Body of pancreas (tissue), 4 donors: ENCODE measurements at regions not wholly inside any gene's neighbourhood (a gene's known extent, or its start where the extent isn't known, plus 50 kb on each side); places are given as distances from the start of the nearest gene placed in this dataset.

Experiments used
- ATAC-seq: fragments of 150-250 bp; one replicate; pipeline ENCODE4 v1.9.1; 2016
- DNase-seq, 4 donors: peaks; one replicate each; pipeline ENCODE4 v3.0.0-alpha.2; 2019
- H3K27ac ChIP-seq, 4 donors: fragments of 200-600 bp; sonication (generic); 1 replicate in 3 of 4; 2 replicates in 1 of 4; pipeline versions ENCODE4 v1.5.1 to v1.6.1; 2016 to 2019; ENCODE audit warnings: mild to moderate bottlenecking in 1 of 4, mixed read lengths in 1 of 4, moderate library complexity in 1 of 4
- H3K27me3 ChIP-seq, 2 donors: fragments of 200-600 bp; sonication (generic); one replicate each; pipeline ENCODE4 v1.6.0; 2016; ENCODE audit warnings: mild to moderate bottlenecking in 1 of 2
- H3K36me3 ChIP-seq, 2 donors: fragments of 200-600 bp; sonication (generic); replicated peaks in 1 of 2; 2 replicates each; pipeline ENCODE4 v1.5.1; 2016; ENCODE audit warnings: low read depth in 2 of 2; ENCODE audit not compliant: insufficient read depth in 1 of 2
- H3K4me1 ChIP-seq: fragments of 200-600 bp; sonication (generic); one replicate; pipeline ENCODE4 v1.6.0; 2016
- H3K4me3 ChIP-seq, 2 donors: fragments of 200-600 bp; sonication (generic); 1 replicate in 1 of 2; 2 replicates in 1 of 2; pipeline ENCODE4 v1.5.1; 2016 to 2019
- H3K9me3 ChIP-seq, 3 donors: fragments of 200-600 bp; sonication (generic); 1 replicate in 2 of 3; 2 replicates in 1 of 3; pipeline ENCODE4 v1.5.1; 2016
- POLR2A ChIP-seq, 3 donors: fragments of 450-650 bp; IDR thresholded peaks; one replicate each; pipeline ENCODE4 v1.6.1; 2016; ENCODE audit warnings: antibody characterized with exemption in 3 of 3, mild to moderate bottlenecking in 2 of 3
- WGBS, 2 donors: methylation state at CpG; one replicate each; pipeline ENCODE4 v1.1.5; 2017; 5-methylcytosine and 5-hydroxymethylcytosine counted together
- intact Hi-C: fragments of 100-400 bp; cut with DNase I; formaldehyde crosslinking; loops from one replicate; pipeline ENCODE4 v1.15.1; 2023
- TF ChIP-seq, protein P1 (sequence below), 7 experiments: fragments of 450-650 bp in 4 of 7; fragments of 200-600 bp in 3 of 7; sonication (generic) in 3 of 7; IDR thresholded peaks; one replicate each; pipeline ENCODE4 v1.5.1; 2016 to 2019; ENCODE audit warnings: antibody characterized with exemption in 7 of 7

DNA sequence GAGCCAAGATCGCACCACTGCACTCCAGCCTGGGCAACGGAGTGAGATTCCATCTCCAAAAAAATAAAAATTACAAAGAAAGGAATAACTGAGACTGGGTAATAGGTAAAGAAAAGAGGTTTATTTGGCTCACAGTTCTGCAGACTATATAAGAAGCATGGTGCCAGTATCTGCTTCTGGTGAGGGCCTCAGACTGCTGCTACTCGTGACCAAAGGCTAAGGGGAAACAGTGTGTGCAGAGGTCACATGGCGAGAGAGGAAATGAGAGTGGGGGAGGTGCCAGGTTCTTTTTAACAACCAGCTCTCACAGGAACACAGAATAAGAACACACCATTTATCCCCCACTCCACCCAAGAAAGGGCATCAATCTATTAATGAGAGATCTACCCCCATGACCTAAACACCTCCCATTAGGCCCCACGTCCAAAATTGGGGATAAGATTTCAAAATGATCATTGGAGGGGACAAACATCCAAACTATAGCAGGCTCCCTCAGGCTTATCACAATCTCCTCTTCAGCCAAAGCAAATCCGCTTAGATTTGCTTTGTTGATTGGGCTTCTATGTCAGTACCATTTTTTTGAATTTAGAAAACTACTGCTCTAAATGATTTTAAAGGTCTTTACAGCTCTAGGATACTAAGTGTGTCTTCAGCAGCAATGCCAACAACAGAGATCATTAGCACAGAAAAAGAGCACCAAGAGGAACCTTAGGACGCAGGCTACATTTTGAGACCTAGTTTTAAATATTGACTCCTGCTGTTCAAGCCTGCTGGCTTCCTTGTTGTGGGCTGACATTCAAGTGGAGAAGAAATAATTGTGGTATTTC lies 84.2 kb upstream of the TBL1XR1 start:
- H3K4me3 ChIP-seq, result no peak overlapping the region
- 81 to 85% methylated on average over 7 of the region's 7 CpGs for WGBS, 2 donors
- ATAC-seq, result no peak

DNA sequence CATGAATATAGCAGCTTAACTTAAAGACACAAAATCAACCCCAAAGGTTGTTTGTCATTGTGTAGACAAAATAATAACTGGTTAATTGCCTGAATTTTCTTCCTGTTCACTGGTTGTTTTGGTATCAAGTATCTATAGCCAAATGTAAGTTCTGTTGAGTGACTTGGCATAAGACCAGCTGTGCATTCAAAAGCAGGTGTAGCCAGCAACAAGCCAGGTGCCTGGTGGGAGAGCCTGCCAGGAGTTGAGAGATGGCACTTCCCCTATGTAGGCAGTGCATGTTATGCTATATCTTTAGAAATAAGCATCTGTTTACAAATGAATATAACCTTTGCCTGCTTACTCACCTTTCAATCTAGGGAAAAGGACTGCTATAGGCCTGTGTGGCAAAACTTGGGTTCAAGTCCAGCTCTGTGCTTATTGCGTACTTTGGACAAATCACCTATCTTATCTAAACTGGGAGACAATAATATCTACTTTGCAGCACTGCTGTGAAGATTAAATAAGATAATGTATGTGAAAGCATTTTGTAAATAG lies 84.9 kb upstream of the TBL1XR1 start:
- H3K27ac ChIP-seq, result no peak overlapping the region
- no peak for DNase-seq
- no peak for ATAC-seq

More for the DNA sequence above, 84.2 kb upstream of the TBL1XR1 start:
- Histone ChIP-seq H3K27me3 (no peaks in the 10 kb centered on the region), H3K9me3 (no peaks in the 10 kb centered on the region), H3K4me1 (no peaks in the 10 kb centered on the region), H3K36me3 (no peaks in the 10 kb centered on the region), H3K27ac (no peak overlapping the region)
- peak in 1 of 4 donors; percentile 15 for DNase-seq
- TF ChIP-seq, protein P1, sequence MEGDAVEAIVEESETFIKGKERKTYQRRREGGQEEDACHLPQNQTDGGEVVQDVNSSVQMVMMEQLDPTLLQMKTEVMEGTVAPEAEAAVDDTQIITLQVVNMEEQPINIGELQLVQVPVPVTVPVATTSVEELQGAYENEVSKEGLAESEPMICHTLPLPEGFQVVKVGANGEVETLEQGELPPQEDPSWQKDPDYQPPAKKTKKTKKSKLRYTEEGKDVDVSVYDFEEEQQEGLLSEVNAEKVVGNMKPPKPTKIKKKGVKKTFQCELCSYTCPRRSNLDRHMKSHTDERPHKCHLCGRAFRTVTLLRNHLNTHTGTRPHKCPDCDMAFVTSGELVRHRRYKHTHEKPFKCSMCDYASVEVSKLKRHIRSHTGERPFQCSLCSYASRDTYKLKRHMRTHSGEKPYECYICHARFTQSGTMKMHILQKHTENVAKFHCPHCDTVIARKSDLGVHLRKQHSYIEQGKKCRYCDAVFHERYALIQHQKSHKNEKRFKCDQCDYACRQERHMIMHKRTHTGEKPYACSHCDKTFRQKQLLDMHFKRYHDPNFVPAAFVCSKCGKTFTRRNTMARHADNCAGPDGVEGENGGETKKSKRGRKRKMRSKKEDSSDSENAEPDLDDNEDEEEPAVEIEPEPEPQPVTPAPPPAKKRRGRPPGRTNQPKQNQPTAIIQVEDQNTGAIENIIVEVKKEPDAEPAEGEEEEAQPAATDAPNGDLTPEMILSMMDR (IDR thresholded peaks at IDR 0.05), result no peak
- TF ChIP-seq POLR2A (IDR thresholded peaks at IDR 0.05), result no peak
- intact Hi-C loops, result no loop called here

DNA sequence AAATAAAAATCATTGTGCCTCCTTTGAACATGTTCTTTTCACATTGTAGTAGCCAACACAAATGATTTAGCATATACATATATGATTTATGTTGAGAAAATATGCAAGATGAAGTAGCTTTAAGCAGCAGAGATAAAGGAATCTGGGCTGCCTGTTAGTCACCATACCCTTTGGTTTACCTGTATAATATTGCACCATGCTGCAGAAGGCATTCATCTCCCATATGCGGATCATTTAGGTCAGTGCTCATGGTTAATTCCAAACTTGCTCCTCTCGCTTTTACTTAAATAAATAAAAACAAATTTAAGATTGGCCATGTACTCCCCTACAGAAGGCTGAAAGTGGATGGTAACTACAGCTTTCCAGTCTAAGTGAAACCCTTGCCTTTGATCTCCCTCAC lies 86.7 kb upstream of the TBL1XR1 start:
- no peaks in the 10 kb centered on the region for H3K4me1 ChIP-seq
- ATAC-seq, result no peak
- intact Hi-C loops, result no loop called here
- no peak for DNase-seq
- H3K4me3 ChIP-seq, result no peak overlapping the region
- TF ChIP-seq, protein P1 (IDR thresholded peaks at IDR 0.05), result no peak
- no peak for TF ChIP-seq POLR2A (IDR thresholded peaks at IDR 0.05)
- H3K27me3 ChIP-seq, result no peaks in the 10 kb centered on the region
- H3K27ac ChIP-seq, result no peak overlapping the region
- no peaks in the 10 kb centered on the region for H3K36me3 ChIP-seq
- WGBS, 2 donors, result 89% methylated on average over 2 of the region's 2 CpGs
- no peaks in the 10 kb centered on the region for H3K9me3 ChIP-seq

More for the DNA sequence above, 84.9 kb upstream of the TBL1XR1 start:
- no peak overlapping the region for H3K4me3 ChIP-seq
- TF ChIP-seq, protein P1 (IDR thresholded peaks at IDR 0.05), result no peak
- TF ChIP-seq POLR2A (IDR thresholded peaks at IDR 0.05), result no peak
- 82 to 95% methylated on average over 1 of the region's 1 CpG for WGBS, 2 donors
- no peaks in the 10 kb centered on the region for H3K4me1 ChIP-seq
- H3K27me3 ChIP-seq, result no peaks in the 10 kb centered on the region
- H3K36me3 ChIP-seq, result no peaks in the 10 kb centered on the region
- no peaks in the 10 kb centered on the region for H3K9me3 ChIP-seq
- intact Hi-C loops, result no loop called here

DNA sequence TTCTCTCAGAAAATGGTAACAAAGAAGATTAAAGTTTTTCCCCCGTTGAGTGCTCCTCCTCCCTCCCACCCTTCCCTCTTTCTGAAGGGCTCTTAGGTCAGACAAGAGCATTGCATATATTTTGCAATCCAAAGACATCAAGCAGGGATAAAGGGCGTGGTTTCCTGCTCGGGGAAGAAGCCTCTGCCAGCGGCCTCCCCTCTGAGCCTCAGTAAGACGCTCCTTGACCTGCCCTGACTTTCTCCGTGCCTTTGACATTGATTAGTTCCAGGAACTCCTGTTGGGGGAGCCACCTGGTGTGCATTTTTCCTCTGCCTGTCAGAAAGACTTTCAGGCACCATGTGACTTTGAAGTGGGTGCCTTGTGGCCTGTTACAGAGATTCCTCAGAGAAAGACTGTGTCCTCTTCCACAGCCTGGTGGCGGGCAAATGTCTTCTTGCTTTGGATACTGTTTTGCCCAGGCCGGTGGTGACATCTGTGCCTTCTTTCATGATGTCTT lies 87.2 kb upstream of the TBL1XR1 start:
- no peaks in the 10 kb centered on the region for H3K36me3 ChIP-seq
- no peaks in the 10 kb centered on the region for H3K9me3 ChIP-seq
- intact Hi-C loops, result no loop called here
- H3K27ac ChIP-seq, result no peak overlapping the region
- ATAC-seq (peak; percentile 35), DNase-seq (peak in 3 of 4 donors; percentile 14 to 38 (median 19))
- TF ChIP-seq, protein P1 (IDR thresholded peaks at IDR 0.05), result no peak
- no peak for TF ChIP-seq POLR2A (IDR thresholded peaks at IDR 0.05)
- H3K27me3 ChIP-seq, result no peaks in the 10 kb centered on the region
- WGBS, 2 donors, result 53 to 57% methylated on average over 7 to 8 of the region's 8 CpGs
- no peaks in the 10 kb centered on the region for H3K4me1 ChIP-seq
- H3K4me3 ChIP-seq, result no peak overlapping the region
